ENCODE measurements at regions not wholly inside any gene's neighbourhood (a gene's known extent, or its start where the extent isn't known, plus 50 kb on each side); places are given as distances from the start of the nearest gene placed in this dataset.

GRCh38 chr13:70275841-70276240 lies 167.6 kb upstream of the KLHL1 start:
- Histone ChIP-seq H4K8ac (replicated peaks; ENCODE audit: insufficient read length, low read depth, low read length) (no peak overlapping the region), H4K5ac (ENCODE audit: insufficient read length, low read depth, low read length) (no peak overlapping the region), H2AK5ac (ENCODE audit: insufficient read length, low read length) (no peak overlapping the region), H3K23ac (ENCODE audit: insufficient read length, low read depth, low read length) (no peak overlapping the region), H3K79me1 (ENCODE audit: insufficient read depth, low read depth, low read length, poor library complexity, severe bottlenecking) (no peaks in the 10 kb centered on the region), H2BK120ac (ENCODE audit: low read depth, low read length, poor library complexity, severe bottlenecking) (no peak overlapping the region), H4K91ac (ENCODE audit: insufficient read length, low read depth, low read length) (no peak overlapping the region), H3K9ac (ENCODE audit: extremely low read depth, insufficient read length, low read length) (no peak overlapping the region), H3K4me2 (ENCODE audit: insufficient read depth, insufficient read length, low read length) (no peak overlapping the region), H3K9me3 (ENCODE audit: control insufficient read depth, low read depth, low read length) (no peaks in the 10 kb centered on the region), H3K4me1 (ENCODE audit: insufficient read depth, low read length) (no peaks in the 10 kb centered on the region), H3K56ac (ENCODE audit: insufficient read length, low read depth, low read length) (no peak overlapping the region), H3T11ph (ENCODE audit: low read length) (no peak overlapping the region), H3K18ac (ENCODE audit: insufficient read length, low read depth, low read length) (no peak overlapping the region), H4K20me1 (ENCODE audit: control insufficient read depth, insufficient read depth, insufficient read length) (no peaks in the 10 kb centered on the region), H2BK12ac (ENCODE audit: insufficient read length, low read depth, low read length) (no peak overlapping the region), H3K27ac (ENCODE audit: insufficient read length, low read depth, low read length) (no peak overlapping the region), H3K4ac (ENCODE audit: low read depth, low read length) (no peak overlapping the region), H3K79me2 (ENCODE audit: insufficient read depth, low read length) (no peaks in the 10 kb centered on the region), H2AFZ (ENCODE audit: low read length) (no peak overlapping the region), H2BK5ac (ENCODE audit: insufficient read length, low read length) (no peak overlapping the region), H3K23me2 (ENCODE audit: insufficient read length, low read depth, low read length, poor library complexity, severe bottlenecking) (no peaks in the 10 kb centered on the region), H3K27me3 (ENCODE audit: insufficient read depth, low read length) (no peaks in the 10 kb centered on the region), H2BK15ac (ENCODE audit: low read depth, low read length) (no peak overlapping the region), H2BK20ac (ENCODE audit: low read depth, low read length, poor library complexity, severe bottlenecking) (no peak overlapping the region), H3K14ac (ENCODE audit: insufficient read depth, low read length) (no peak overlapping the region)
- no peak for DNase-seq
- Mint-ChIP-seq H3K27ac (no peak overlapping the region), H3K4me1 (no peaks in the 10 kb centered on the region), H3K36me3 (ENCODE audit: insufficient read depth in 1 of 3, low read depth in 3 of 3) (no peaks in the 10 kb centered on the region), H3K4me3 (no peak overlapping the region), H3K27me3 (ENCODE audit: low read depth) (no peaks in the 10 kb centered on the region), H3K9me3 (no peaks in the 10 kb centered on the region)
- WGBS (ENCODE audit: extremely low coverage, insufficient read length, low lambda C conversion rate): no CpG with 5 or more reads among the region's 1 CpG
- TF ChIP-seq, protein P1, sequence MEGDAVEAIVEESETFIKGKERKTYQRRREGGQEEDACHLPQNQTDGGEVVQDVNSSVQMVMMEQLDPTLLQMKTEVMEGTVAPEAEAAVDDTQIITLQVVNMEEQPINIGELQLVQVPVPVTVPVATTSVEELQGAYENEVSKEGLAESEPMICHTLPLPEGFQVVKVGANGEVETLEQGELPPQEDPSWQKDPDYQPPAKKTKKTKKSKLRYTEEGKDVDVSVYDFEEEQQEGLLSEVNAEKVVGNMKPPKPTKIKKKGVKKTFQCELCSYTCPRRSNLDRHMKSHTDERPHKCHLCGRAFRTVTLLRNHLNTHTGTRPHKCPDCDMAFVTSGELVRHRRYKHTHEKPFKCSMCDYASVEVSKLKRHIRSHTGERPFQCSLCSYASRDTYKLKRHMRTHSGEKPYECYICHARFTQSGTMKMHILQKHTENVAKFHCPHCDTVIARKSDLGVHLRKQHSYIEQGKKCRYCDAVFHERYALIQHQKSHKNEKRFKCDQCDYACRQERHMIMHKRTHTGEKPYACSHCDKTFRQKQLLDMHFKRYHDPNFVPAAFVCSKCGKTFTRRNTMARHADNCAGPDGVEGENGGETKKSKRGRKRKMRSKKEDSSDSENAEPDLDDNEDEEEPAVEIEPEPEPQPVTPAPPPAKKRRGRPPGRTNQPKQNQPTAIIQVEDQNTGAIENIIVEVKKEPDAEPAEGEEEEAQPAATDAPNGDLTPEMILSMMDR (conservative IDR thresholded peaks at IDR 0.05): no peak
